22Rv1 (cell line): ENCODE measurements at regions not wholly inside any gene's neighbourhood (a gene's known extent, or its start where the extent isn't known, plus 50 kb on each side); places are given as distances from the start of the nearest gene placed in this dataset.

Experiments used
- H3K27ac ChIP-seq: fragments of 450-650 bp; 2 replicates; pipeline ENCODE4 v1.5.1; 2017
- ZFX ChIP-seq: fragments of 450-650 bp; IDR thresholded peaks from 2 replicates; pipeline ENCODE4 v1.6.1; 2017; ENCODE audit warnings: antibody characterized with exemption, borderline replicate concordance
- TF ChIP-seq, protein P1 (sequence below): fragments of 450-650 bp; IDR thresholded peaks from 2 replicates; pipeline ENCODE4 v1.5.1; 2017; ENCODE audit warnings: mild to moderate bottlenecking

GRCh38 chr1:47672622-47673021, 234.8 kb downstream of the FOXD2 start:
- no peak overlapping the region for H3K27ac ChIP-seq
- no peak for TF ChIP-seq ZFX
- TF ChIP-seq, protein P1, sequence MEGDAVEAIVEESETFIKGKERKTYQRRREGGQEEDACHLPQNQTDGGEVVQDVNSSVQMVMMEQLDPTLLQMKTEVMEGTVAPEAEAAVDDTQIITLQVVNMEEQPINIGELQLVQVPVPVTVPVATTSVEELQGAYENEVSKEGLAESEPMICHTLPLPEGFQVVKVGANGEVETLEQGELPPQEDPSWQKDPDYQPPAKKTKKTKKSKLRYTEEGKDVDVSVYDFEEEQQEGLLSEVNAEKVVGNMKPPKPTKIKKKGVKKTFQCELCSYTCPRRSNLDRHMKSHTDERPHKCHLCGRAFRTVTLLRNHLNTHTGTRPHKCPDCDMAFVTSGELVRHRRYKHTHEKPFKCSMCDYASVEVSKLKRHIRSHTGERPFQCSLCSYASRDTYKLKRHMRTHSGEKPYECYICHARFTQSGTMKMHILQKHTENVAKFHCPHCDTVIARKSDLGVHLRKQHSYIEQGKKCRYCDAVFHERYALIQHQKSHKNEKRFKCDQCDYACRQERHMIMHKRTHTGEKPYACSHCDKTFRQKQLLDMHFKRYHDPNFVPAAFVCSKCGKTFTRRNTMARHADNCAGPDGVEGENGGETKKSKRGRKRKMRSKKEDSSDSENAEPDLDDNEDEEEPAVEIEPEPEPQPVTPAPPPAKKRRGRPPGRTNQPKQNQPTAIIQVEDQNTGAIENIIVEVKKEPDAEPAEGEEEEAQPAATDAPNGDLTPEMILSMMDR, result no peak

GRCh38 chr1:47674189-47674588, 236.3 kb downstream of the FOXD2 start:
- no peak overlapping the region for H3K27ac ChIP-seq
- TF ChIP-seq ZFX, result no peak
- TF ChIP-seq, protein P1, result no peak

DNA sequence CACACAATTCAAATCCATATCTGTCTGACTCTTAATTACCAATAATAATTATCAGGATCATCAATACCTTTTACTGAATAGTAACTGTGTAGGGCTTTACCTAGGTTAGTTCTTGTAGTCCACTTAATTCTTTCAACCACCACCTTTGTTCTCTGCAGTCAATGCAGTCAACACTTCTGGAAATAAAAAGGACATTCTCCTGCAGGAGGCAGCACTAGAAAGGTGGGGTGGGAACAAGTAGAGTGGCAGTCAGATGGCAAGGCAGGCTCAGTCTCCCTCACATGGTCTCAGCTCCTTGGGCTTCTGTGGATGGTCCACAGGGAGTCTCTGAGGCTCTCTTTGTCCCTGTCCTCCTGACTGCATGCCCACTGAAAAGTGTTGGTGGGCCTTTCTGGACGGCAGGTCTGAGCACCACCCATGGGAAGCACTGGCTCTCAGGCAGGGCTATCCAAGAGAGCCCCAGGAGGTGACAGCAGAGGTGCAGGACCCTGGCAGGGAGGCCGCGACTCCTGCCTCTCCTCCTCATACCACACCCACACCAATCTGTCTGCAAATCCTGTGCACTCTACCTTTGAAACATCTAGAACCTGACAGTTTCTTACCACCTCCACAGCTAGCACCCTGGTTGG, 237.3 kb downstream of the FOXD2 start:
- H3K27ac ChIP-seq, result no peak overlapping the region
- TF ChIP-seq ZFX, result no peak
- TF ChIP-seq, protein P1, result no peak

DNA sequence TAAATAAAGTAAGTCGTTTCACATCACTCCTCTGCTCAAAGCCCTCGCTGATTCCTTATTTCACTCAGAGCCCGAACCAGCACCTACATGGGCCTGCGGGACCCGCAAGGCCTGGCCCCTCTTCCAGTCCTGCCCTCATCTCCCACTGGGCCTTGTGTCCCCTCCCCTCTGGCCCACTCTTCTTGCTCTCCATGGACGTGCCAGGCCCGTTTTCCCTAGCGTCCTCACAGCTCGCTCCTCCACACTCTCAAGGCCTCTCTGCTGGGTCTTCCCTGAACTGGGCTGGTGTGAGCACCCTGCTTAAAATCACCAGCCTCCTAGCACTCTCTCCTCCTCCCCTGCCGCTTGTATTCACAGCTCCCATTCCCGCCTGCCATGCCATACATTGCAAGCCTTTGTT, 237.9 kb downstream of the FOXD2 start:
- no peak overlapping the region for H3K27ac ChIP-seq

GRCh38 chr1:47676311-47677054, 238.6 kb downstream of the FOXD2 start:
- TF ChIP-seq ZFX, result no peak
- TF ChIP-seq, protein P1, result no peak

More for the DNA sequence above, 237.9 kb downstream of the FOXD2 start:
- TF ChIP-seq, protein P1, result no peak
- no peak for TF ChIP-seq ZFX

DNA sequence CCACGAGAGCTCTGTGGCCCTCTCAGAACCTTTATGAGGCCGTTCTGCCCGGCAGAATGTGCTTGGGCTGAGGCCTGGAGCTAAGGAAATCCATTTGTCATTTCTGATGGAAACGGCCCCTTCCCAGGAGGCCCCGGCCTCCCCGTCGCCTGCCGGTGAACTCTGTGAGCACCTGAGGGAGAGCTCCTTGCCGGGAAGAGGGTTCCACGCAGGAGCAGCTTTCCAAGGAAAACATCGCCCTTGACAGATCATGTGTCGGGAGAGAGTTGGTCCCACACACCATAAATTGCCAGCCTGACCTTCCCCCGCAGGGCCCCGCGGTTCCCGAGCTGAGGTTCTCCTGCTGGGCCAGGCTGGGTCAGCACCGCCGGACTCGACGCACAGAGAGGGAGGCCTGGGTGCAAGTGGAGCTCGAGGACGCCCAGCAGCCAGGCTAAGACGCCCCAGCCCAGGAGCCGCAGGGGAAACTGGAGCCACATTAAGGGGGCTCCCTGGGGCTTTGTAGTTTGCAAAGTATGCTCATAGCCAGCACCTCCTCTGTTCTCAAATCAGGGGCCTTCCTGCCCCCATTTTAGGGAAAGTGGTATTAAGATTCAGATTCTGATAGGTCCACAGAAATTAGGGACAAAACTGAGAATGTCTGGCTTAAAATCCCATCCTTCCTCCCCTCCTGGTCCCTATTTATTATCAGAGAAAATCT, 239.5 kb downstream of the FOXD2 start:
- no peak for TF ChIP-seq ZFX
- TF ChIP-seq, protein P1, result no peak
- H3K27ac ChIP-seq, result no peak overlapping the region

More at GRCh38 chr1:47676311-47677054, 238.6 kb downstream of the FOXD2 start:
- H3K27ac ChIP-seq, result no peak overlapping the region
